Activated CD4-positive, alpha-beta T cell treated with anti-CD3 and anti-CD28 coated beads, Interleukin-2, amount 10 ng/mL, durations not matched to agents 24 days and 14 days (primary cell): ENCODE measurements at regions not wholly inside any gene's neighbourhood (a gene's known extent, or its start where the extent isn't known, plus 50 kb on each side); places are given as distances from the start of the nearest gene placed in this dataset.
"Not testable (repeated sequence)": the region's sequence is repeated elsewhere in the genome, so short reads cannot be mapped to it uniquely, and the experiment has no call there.

Source experiments
- DNase-seq: peaks from one replicate; pipeline ENCODE4 v3.0.0; 2022
- H3K27ac Mint-ChIP-seq: one replicate; pipeline ENCODE4 v1.8.0; 2022; ENCODE audit warnings: mild to moderate bottlenecking, mixed read lengths
- H3K27me3 Mint-ChIP-seq: one replicate; pipeline ENCODE4 v1.8.0; 2022; ENCODE audit warnings: mixed read lengths
- H3K36me3 Mint-ChIP-seq: one replicate; pipeline ENCODE4 v1.8.0; 2022; ENCODE audit warnings: low read depth, mild to moderate bottlenecking, mixed read lengths
- H3K4me1 Mint-ChIP-seq: one replicate; pipeline ENCODE4 v1.8.0; 2021; ENCODE audit warnings: mixed read lengths
- H3K4me3 Mint-ChIP-seq: one replicate; pipeline ENCODE4 v1.8.0; 2022; ENCODE audit warnings: mild to moderate bottlenecking, moderate library complexity, mixed read lengths
- H3K9me3 Mint-ChIP-seq: one replicate; pipeline ENCODE4 v1.8.0; 2021; ENCODE audit warnings: mixed read lengths
- intact Hi-C: fragments of 100-400 bp; cut with micrococcal nuclease; formaldehyde crosslinking; loops from one replicate; pipeline ENCODE4 v1.15.1; 2023

- no peaks in the 10 kb centered on the region for H3K36me3 Mint-ChIP-seq
- H3K27me3 Mint-ChIP-seq = no peaks in the 10 kb centered on the region
- H3K27ac Mint-ChIP-seq = no peak overlapping the region
- intact Hi-C loops = no loop called here
- peaks cover 3% of the 10 kb centered on the region for H3K4me1 Mint-ChIP-seq
- DNase-seq = no peak
- H3K4me3 Mint-ChIP-seq = no peak overlapping the region
- no peaks in the 10 kb centered on the region for H3K9me3 Mint-ChIP-seq
Observed at GRCh38 chr6:126696921-126697693, 357.2 kb downstream of the CENPW start.

- H3K9me3 Mint-ChIP-seq = no peaks in the 10 kb centered on the region
- intact Hi-C loops = no loop called here
- no peak overlapping the region for H3K4me3 Mint-ChIP-seq
- H3K36me3 Mint-ChIP-seq = no peaks in the 10 kb centered on the region
- peaks cover 3% of the 10 kb centered on the region for H3K4me1 Mint-ChIP-seq
- H3K27ac Mint-ChIP-seq = no peak overlapping the region
- no peaks in the 10 kb centered on the region for H3K27me3 Mint-ChIP-seq
- DNase-seq = no peak
Observed at GRCh38 chr6:126698732-126699240, 358.9 kb downstream of the CENPW start.

GRCh38 chr6:126701676-126702560 lies 362.0 kb downstream of the CENPW start:
- no peak overlapping the region for H3K4me3 Mint-ChIP-seq
- no peaks in the 10 kb centered on the region for H3K9me3 Mint-ChIP-seq
- no peaks in the 10 kb centered on the region for H3K36me3 Mint-ChIP-seq
- intact Hi-C loops = no loop called here
- H3K27me3 Mint-ChIP-seq = no peaks in the 10 kb centered on the region
- no peak for DNase-seq
- no peak overlapping the region for H3K27ac Mint-ChIP-seq
- H3K4me1 Mint-ChIP-seq = peaks cover 3% of the 10 kb centered on the region

- Mint-ChIP-seq H3K27ac (no peak overlapping the region), H3K4me3 (no peak overlapping the region), H3K36me3 (no peaks in the 10 kb centered on the region), H3K27me3 (no peaks in the 10 kb centered on the region), H3K9me3 (no peaks in the 10 kb centered on the region), H3K4me1 (no peaks in the 10 kb centered on the region)
- intact Hi-C loops = no loop called here
- no peak for DNase-seq
Observed at GRCh38 chr6:126716032-126716431, 376.1 kb downstream of the CENPW start.

GRCh38 chr6:126716826-126717509 lies 377.1 kb downstream of the CENPW start:
- H3K36me3 Mint-ChIP-seq = no peaks in the 10 kb centered on the region
- no peak for DNase-seq

GRCh38 chr6:126718600-126719327 lies 378.8 kb downstream of the CENPW start:
- no peaks in the 10 kb centered on the region for H3K4me1 Mint-ChIP-seq
- H3K4me3 Mint-ChIP-seq = no peak overlapping the region
- no peaks in the 10 kb centered on the region for H3K27me3 Mint-ChIP-seq
- H3K9me3 Mint-ChIP-seq = no peaks in the 10 kb centered on the region
- intact Hi-C loops = no loop called here
- no peak for DNase-seq
- no peaks in the 10 kb centered on the region for H3K36me3 Mint-ChIP-seq
- no peak overlapping the region for H3K27ac Mint-ChIP-seq

More at GRCh38 chr6:126716826-126717509, 377.1 kb downstream of the CENPW start:
- H3K4me1 Mint-ChIP-seq = no peaks in the 10 kb centered on the region
- no peaks in the 10 kb centered on the region for H3K27me3 Mint-ChIP-seq
- intact Hi-C loops = no loop called here
- H3K27ac Mint-ChIP-seq = no peak overlapping the region
- no peak overlapping the region for H3K4me3 Mint-ChIP-seq
- no peaks in the 10 kb centered on the region for H3K9me3 Mint-ChIP-seq

GRCh38 chr6:126720304-126720703 lies 380.4 kb downstream of the CENPW start:
- no peaks in the 10 kb centered on the region for H3K27me3 Mint-ChIP-seq
- no peak for DNase-seq
- no peak overlapping the region for H3K27ac Mint-ChIP-seq
- no peak overlapping the region for H3K4me3 Mint-ChIP-seq
- H3K9me3 Mint-ChIP-seq = peaks cover 4% of the 10 kb centered on the region
- intact Hi-C loops = no loop called here
- no peaks in the 10 kb centered on the region for H3K4me1 Mint-ChIP-seq
- no peaks in the 10 kb centered on the region for H3K36me3 Mint-ChIP-seq

- Mint-ChIP-seq H3K36me3 (no peaks in the 10 kb centered on the region), H3K9me3 (peaks cover 4% of the 10 kb centered on the region), H3K27me3 (no peaks in the 10 kb centered on the region), H3K4me1 (no peaks in the 10 kb centered on the region), H3K27ac (no peak overlapping the region), H3K4me3 (no peak overlapping the region)
- no peak for DNase-seq
- intact Hi-C loops = no loop called here
Observed at GRCh38 chr6:126721581-126722160, 381.8 kb downstream of the CENPW start.

- Mint-ChIP-seq H3K4me3 (no peak overlapping the region), H3K27ac (no peak overlapping the region), H3K27me3 (no peaks in the 10 kb centered on the region), H3K4me1 (no peaks in the 10 kb centered on the region), H3K9me3 (peaks cover 4% of the 10 kb centered on the region), H3K36me3 (no peaks in the 10 kb centered on the region)
- no peak for DNase-seq
- intact Hi-C loops = no loop called here
Observed at GRCh38 chr6:126722411-126722810, 382.5 kb downstream of the CENPW start.

- Mint-ChIP-seq H3K36me3 (no peaks in the 10 kb centered on the region), H3K4me3 (no peak overlapping the region), H3K27ac (no peak overlapping the region), H3K9me3 (peaks cover 8% of the 10 kb centered on the region), H3K27me3 (no peaks in the 10 kb centered on the region), H3K4me1 (no peaks in the 10 kb centered on the region)
- intact Hi-C loops = no loop called here
- DNase-seq = no peak
Observed at GRCh38 chr6:126723541-126724170, 383.7 kb downstream of the CENPW start.

GRCh38 chr6:126724821-126725220 lies 384.9 kb downstream of the CENPW start:
- Mint-ChIP-seq H3K36me3 (no peaks in the 10 kb centered on the region), H3K4me3 (no peak overlapping the region), H3K27ac (no peak overlapping the region), H3K9me3 (peaks cover 8% of the 10 kb centered on the region), H3K27me3 (no peaks in the 10 kb centered on the region), H3K4me1 (no peaks in the 10 kb centered on the region)
- intact Hi-C loops = no loop called here
- DNase-seq = no peak

- DNase-seq, H3K27ac Mint-ChIP-seq, intact Hi-C loops, H3K9me3 Mint-ChIP-seq, H3K36me3 Mint-ChIP-seq, H3K4me3 Mint-ChIP-seq, H3K27me3 Mint-ChIP-seq, H3K4me1 Mint-ChIP-seq: not testable (repeated sequence)
Observed at GRCh38 chr6:126726454-126726853, 386.5 kb downstream of the CENPW start.

- no peaks in the 10 kb centered on the region for H3K27me3 Mint-ChIP-seq
- H3K4me1 Mint-ChIP-seq = no peaks in the 10 kb centered on the region
- no peak overlapping the region for H3K27ac Mint-ChIP-seq
- H3K9me3 Mint-ChIP-seq = no peaks in the 10 kb centered on the region
- H3K4me3 Mint-ChIP-seq = no peak overlapping the region
- H3K36me3 Mint-ChIP-seq = no peaks in the 10 kb centered on the region
- DNase-seq = no peak
- intact Hi-C loops = no loop called here
Observed at GRCh38 chr6:126738146-126738545, 380.3 kb upstream of the RSPO3 start.
